HFFc6 (cell line): ENCODE measurements at regions not wholly inside any gene's neighbourhood (a gene's known extent, or its start where the extent isn't known, plus 50 kb on each side); places are given as distances from the start of the nearest gene placed in this dataset.

Experiments
- DNase-seq: peaks from one replicate; pipeline ENCODE4 v3.0.0-alpha.2; 2018
- H3K27ac Mint-ChIP-seq: 2 replicates; pipeline ENCODE4 v1.8.0; 2020; ENCODE audit warnings: mild to moderate bottlenecking, mixed read lengths
- H3K27me3 Mint-ChIP-seq: 2 replicates; pipeline ENCODE4 v1.8.0; 2021; ENCODE audit warnings: mild to moderate bottlenecking, moderate library complexity, mixed read lengths; ENCODE audit not compliant: insufficient read depth
- H3K36me3 Mint-ChIP-seq: 2 replicates; pipeline ENCODE4 v1.8.0; 2021; ENCODE audit warnings: low read depth, mixed read lengths
- H3K4me1 Mint-ChIP-seq: 2 replicates; pipeline ENCODE4 v1.8.0; 2020; ENCODE audit warnings: low read depth, mixed read lengths
- H3K4me3 Mint-ChIP-seq: 2 replicates; pipeline ENCODE4 v1.8.0; 2020; ENCODE audit warnings: mild to moderate bottlenecking, moderate library complexity, mixed read lengths
- H3K9me3 Mint-ChIP-seq: 2 replicates; pipeline ENCODE4 v1.8.0; 2020; ENCODE audit warnings: mild to moderate bottlenecking, mixed read lengths
- CTCF ChIP-seq: fragments of 200-600 bp; sonication (generic); IDR thresholded peaks from 2 replicates; pipeline ENCODE4 v1.5.0; 2021; ENCODE audit warnings: antibody characterized with exemption, mild to moderate bottlenecking

GRCh38 chr5:96522635-96523355 lies 89.7 kb upstream of the PCSK1 start:
- no peaks in the 10 kb centered on the region; the same call in 1 of the 2 replicates for H3K4me1 Mint-ChIP-seq
- no peaks in the 10 kb centered on the region for H3K9me3 Mint-ChIP-seq
- no peak for TF ChIP-seq CTCF
- H3K27me3 Mint-ChIP-seq: peaks cover 8% of the 10 kb centered on the region; the same call in 1 of the 2 replicates
- no peak overlapping the region for H3K27ac Mint-ChIP-seq
- DNase-seq: no peak
- H3K36me3 Mint-ChIP-seq: no peaks in the 10 kb centered on the region
- no peak overlapping the region for H3K4me3 Mint-ChIP-seq

GRCh38 chr5:96527768-96528661 lies 95.0 kb upstream of the PCSK1 start:
- no peak for TF ChIP-seq CTCF
- peaks cover 5% of the 10 kb centered on the region; the same call in 1 of the 2 replicates for H3K27me3 Mint-ChIP-seq
- no peaks in the 10 kb centered on the region for H3K36me3 Mint-ChIP-seq
- peaks cover 18% of the 10 kb centered on the region for H3K4me1 Mint-ChIP-seq
- H3K27ac Mint-ChIP-seq: no peak overlapping the region
- no peak overlapping the region for H3K4me3 Mint-ChIP-seq
- no peak for DNase-seq
- no peaks in the 10 kb centered on the region for H3K9me3 Mint-ChIP-seq

GRCh38 chr5:96528826-96529474 lies 95.9 kb upstream of the PCSK1 start:
- DNase-seq: no peak
- no peak for TF ChIP-seq CTCF
- Mint-ChIP-seq H3K27me3 (peaks cover 5% of the 10 kb centered on the region; the same call in 1 of the 2 replicates), H3K27ac (no peak overlapping the region), H3K9me3 (no peaks in the 10 kb centered on the region), H3K36me3 (no peaks in the 10 kb centered on the region), H3K4me3 (no peak overlapping the region), H3K4me1 (peaks cover 18% of the 10 kb centered on the region)

DNA sequence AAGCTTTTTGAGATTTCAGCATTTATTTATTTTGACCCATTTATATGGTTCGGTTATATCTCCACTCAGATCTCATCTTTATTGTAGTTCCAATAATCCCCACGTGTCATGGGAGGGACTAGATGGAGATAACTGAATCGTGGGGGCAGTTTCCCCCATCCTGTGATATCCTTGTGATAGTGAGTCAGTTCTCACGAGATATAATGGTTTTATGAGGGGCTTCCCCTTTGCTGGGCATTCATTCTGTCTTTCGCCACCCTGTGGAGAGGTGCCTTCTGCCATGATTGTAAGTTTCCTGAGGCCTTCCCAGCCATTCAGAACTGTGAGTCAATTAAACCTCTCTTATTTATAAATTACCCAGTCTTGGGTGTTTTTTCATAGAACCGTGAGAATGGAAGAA lies 96.5 kb upstream of the PCSK1 start:
- Mint-ChIP-seq H3K9me3 (no peaks in the 10 kb centered on the region), H3K36me3 (no peaks in the 10 kb centered on the region), H3K27ac (no peak overlapping the region), H3K27me3 (peaks cover 5% of the 10 kb centered on the region; the same call in 1 of the 2 replicates), H3K4me3 (no peak overlapping the region), H3K4me1 (peaks cover 18% of the 10 kb centered on the region)
- DNase-seq: no peak
- no peak for TF ChIP-seq CTCF

DNA sequence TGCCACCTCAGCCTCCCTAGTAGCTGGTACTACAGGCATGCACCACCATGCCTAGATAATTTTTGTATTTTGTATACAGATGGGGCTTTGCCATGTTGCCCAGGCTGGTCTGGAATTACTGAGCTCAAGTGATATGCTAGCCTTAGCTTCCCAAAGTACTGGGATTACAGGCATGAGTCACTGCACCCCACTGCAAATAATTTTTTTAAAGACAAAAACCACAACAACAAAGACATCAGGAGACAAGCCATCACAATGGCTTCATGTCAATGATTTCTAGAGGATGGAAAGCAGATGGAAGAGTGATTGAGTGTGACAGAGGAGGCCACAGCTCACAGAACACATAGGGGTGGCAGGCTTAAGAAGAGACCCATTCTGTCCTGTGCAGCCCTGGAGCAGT lies 97.9 kb upstream of the PCSK1 start:
- TF ChIP-seq CTCF: no peak
- no peaks in the 10 kb centered on the region for H3K9me3 Mint-ChIP-seq
- DNase-seq: no peak
- H3K27ac Mint-ChIP-seq: no peak overlapping the region
- no peak overlapping the region for H3K4me3 Mint-ChIP-seq
- H3K4me1 Mint-ChIP-seq: peaks cover 18% of the 10 kb centered on the region
- H3K36me3 Mint-ChIP-seq: no peaks in the 10 kb centered on the region
- H3K27me3 Mint-ChIP-seq: no peaks in the 10 kb centered on the region
